Suppressor macrophage treated with lipopolysaccharide for 1 hour (primary cell): ENCODE measurements at regions not wholly inside any gene's neighbourhood (a gene's known extent, or its start where the extent isn't known, plus 50 kb on each side); places are given as distances from the start of the nearest gene placed in this dataset.

Source experiments
- DNase-seq, 3 donors: peaks; one replicate each; pipeline ENCODE4 v3.0.0-alpha.2; 2020 to 2022

- DNase-seq = no peak
These were observed 176.2 kb downstream of the TFAP2C start for GRCh38 chr20:56805313-56805712.

- DNase-seq = no peak
These were observed 176.9 kb downstream of the TFAP2C start for GRCh38 chr20:56805966-56806365.

GRCh38 chr20:56806952-56807517 lies 177.9 kb downstream of the TFAP2C start:
- no peak for DNase-seq

- DNase-seq = no peak
These were observed 179.1 kb downstream of the TFAP2C start for GRCh38 chr20:56808117-56808725.

GRCh38 chr20:56808732-56809131 lies 179.6 kb downstream of the TFAP2C start:
- no peak for DNase-seq

- no peak for DNase-seq
These were observed 180.6 kb downstream of the TFAP2C start for GRCh38 chr20:56809668-56810067.

- DNase-seq = no peak
These were observed 181.0 kb downstream of the TFAP2C start for GRCh38 chr20:56810141-56810540.

GRCh38 chr20:56815796-56816195 lies 186.7 kb downstream of the TFAP2C start:
- DNase-seq = no peak

GRCh38 chr20:56816349-56816748 lies 187.2 kb downstream of the TFAP2C start:
- DNase-seq = no peak

- DNase-seq = no peak
These were observed 188.9 kb downstream of the TFAP2C start for GRCh38 chr20:56817780-56818675.

- DNase-seq = no peak
These were observed 191.9 kb downstream of the TFAP2C start for GRCh38 chr20:56820984-56821383.

- no peak for DNase-seq
These were observed 197.2 kb downstream of the TFAP2C start for GRCh38 chr20:56826306-56826704.

- DNase-seq = no peak
These were observed 197.9 kb downstream of the TFAP2C start for GRCh38 chr20:56826705-56827665.

- DNase-seq = no peak
These were observed 198.7 kb downstream of the TFAP2C start for GRCh38 chr20:56827763-56828162.

- no peak for DNase-seq
These were observed 199.3 kb downstream of the TFAP2C start for GRCh38 chr20:56828402-56828801.

GRCh38 chr20:56829788-56830385 lies 200.8 kb downstream of the TFAP2C start:
- DNase-seq = no peak

GRCh38 chr20:56831795-56832194 lies 202.7 kb downstream of the TFAP2C start:
- no peak for DNase-seq

GRCh38 chr20:56833427-56833826 lies 204.3 kb downstream of the TFAP2C start:
- no peak for DNase-seq

GRCh38 chr20:56835829-56836550 lies 206.9 kb downstream of the TFAP2C start:
- DNase-seq = no peak

GRCh38 chr20:56839222-56839621 lies 210.1 kb downstream of the TFAP2C start:
- no peak for DNase-seq

GRCh38 chr20:56839786-56840185 lies 210.7 kb downstream of the TFAP2C start:
- DNase-seq = no peak
